ENCODE measurements at regions not wholly inside any gene's neighbourhood (a gene's known extent, or its start where the extent isn't known, plus 50 kb on each side); places are given as distances from the start of the nearest gene placed in this dataset.

DNA sequence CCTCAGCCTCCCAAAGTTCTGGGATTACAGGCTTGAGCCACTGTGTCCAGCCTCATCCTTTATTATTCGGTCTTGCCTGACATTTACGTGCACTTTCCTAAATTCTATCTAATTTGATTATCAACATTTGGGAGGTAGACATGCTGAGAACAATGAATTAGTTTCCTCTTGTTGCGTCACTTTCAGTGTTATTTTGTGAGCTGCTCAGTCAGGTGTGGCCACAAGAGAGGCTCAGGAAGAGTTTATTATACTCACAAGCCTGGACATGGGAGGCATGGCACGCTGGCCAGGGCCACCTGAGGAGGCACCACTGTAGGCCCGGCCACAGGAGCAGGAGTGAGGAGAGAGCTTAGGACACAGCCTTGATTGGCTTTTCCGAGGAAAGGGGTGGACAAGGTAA is 59.7 kb upstream of the RBFOX2 start:
- Mint-ChIP-seq H3K9me3 (no peaks in the 10 kb centered on the region), H3K4me3 (no peak overlapping the region), H3K4me1 (no peaks in the 10 kb centered on the region), H3K36me3 (no peaks in the 10 kb centered on the region), H3K27me3 (no peaks in the 10 kb centered on the region), H3K27ac (peak overlapping the region in 1 of 3 donors; percentile 72)
- H3K36me3 ChIP-seq (ENCODE audit: control insufficient read depth, insufficient read depth, low read length): no peaks in the 10 kb centered on the region
- H3K9me3 ChIP-seq (ENCODE audit: control insufficient read depth in 2 of 2, low read length in 2 of 2): no peaks in the 10 kb centered on the region
- H3K4me3 ChIP-seq (ENCODE audit: low read depth, low read length): no peak overlapping the region
- H3K27me3 ChIP-seq (ENCODE audit: control insufficient read depth, insufficient read depth, low read length): no peaks in the 10 kb centered on the region
- H3K27ac ChIP-seq (ENCODE audit: insufficient read depth, low read length, poor library complexity, severe bottlenecking): no peak overlapping the region
- DNase-seq (no peak), ATAC-seq (ENCODE audit: low read depth in 2 of 2) (no peak)
- no peaks in the 10 kb centered on the region for H3K4me1 ChIP-seq (ENCODE audit: control insufficient read depth, insufficient read depth, low read length, poor library complexity, severe bottlenecking)

DNA sequence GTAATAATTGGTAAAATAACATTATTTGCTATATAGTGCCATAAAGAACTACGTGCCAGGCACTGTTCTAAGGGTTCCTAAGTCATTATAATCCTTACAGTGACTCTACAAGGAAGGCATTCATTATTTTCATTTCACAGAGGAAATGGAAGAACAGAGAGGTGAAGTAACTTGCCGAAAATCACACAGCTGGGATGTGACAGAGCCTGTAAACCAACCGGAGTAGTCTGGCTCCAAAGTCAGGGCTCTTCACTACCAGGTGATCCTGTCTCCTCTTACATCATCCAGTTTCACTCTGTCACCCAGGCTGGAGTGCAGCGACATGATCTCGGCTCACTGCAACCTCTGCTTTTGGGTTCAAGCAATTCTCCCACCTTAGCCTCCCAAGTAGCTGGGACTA is 59.2 kb upstream of the RBFOX2 start:
- H3K4me3 ChIP-seq (ENCODE audit: low read depth, low read length): no peak overlapping the region
- Mint-ChIP-seq H3K4me1 (no peaks in the 10 kb centered on the region), H3K27me3 (no peaks in the 10 kb centered on the region), H3K27ac (no peak overlapping the region), H3K9me3 (no peaks in the 10 kb centered on the region), H3K4me3 (no peak overlapping the region), H3K36me3 (no peaks in the 10 kb centered on the region)
- no peaks in the 10 kb centered on the region for H3K9me3 ChIP-seq (ENCODE audit: control insufficient read depth in 2 of 2, low read length in 2 of 2)
- ATAC-seq (ENCODE audit: low read depth in 2 of 2) (no peak), DNase-seq (no peak)
- H3K27me3 ChIP-seq (ENCODE audit: control insufficient read depth, insufficient read depth, low read length): no peaks in the 10 kb centered on the region
- H3K36me3 ChIP-seq (ENCODE audit: control insufficient read depth, insufficient read depth, low read length): no peaks in the 10 kb centered on the region
- H3K27ac ChIP-seq (ENCODE audit: insufficient read depth, low read length, poor library complexity, severe bottlenecking): no peak overlapping the region
- no peaks in the 10 kb centered on the region for H3K4me1 ChIP-seq (ENCODE audit: control insufficient read depth, insufficient read depth, low read length, poor library complexity, severe bottlenecking)

DNA sequence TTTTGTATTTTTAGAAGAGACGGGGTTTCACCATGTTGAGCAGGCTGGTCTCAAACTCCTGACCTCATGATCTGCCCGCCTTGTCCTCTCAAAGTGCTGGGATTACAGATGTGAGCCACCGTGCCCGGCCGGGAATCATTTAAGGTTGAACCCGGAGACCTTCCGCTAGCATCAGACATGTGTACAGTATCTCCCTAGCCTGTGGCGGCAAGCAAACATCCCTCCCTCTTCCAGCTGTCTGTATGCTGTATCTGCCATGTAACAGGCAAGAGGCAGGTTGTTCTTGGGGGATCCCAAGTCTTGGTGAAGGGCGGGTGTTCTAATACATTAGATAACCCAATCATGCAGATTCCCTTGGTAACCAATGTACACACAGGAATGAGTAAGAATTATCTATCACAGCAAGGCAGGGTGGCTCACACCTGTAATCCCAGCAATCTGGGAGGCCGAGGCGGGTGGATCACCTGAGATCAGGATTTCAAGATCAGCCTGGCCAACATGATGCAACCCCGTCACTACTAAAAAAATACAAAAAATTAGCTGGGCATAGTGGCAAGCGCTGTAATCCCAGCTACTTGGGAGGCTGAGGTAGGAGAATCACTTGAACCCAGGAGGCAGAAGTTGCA is 58.1 kb upstream of the RBFOX2 start:
- H3K27me3 ChIP-seq (ENCODE audit: control insufficient read depth, insufficient read depth, low read length): no peaks in the 10 kb centered on the region
- H3K27ac Mint-ChIP-seq: no peak overlapping the region

DNA sequence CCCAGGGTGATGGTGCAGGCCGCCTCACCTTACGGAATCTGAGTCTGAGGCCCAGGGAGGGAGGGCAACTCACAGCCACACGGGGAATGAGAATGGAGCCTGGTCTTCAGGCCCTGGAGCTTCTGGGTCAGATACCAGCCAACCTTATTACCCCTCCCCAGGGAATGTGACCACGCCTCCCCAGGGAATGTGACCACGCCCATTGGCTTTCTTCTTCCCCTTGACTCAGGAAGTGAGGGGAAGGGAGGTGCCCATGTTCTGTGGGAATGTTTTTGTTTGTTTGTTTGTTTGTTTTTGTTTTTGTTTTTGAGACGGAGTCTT is 57.5 kb upstream of the RBFOX2 start:
- H3K36me3 ChIP-seq (ENCODE audit: control insufficient read depth, insufficient read depth, low read length): no peaks in the 10 kb centered on the region
- ATAC-seq (ENCODE audit: low read depth in 2 of 2) (no peak), DNase-seq (no peak)
- Mint-ChIP-seq H3K4me3 (no peak overlapping the region), H3K36me3 (no peaks in the 10 kb centered on the region), H3K27ac (no peak overlapping the region), H3K9me3 (no peaks in the 10 kb centered on the region), H3K27me3 (no peaks in the 10 kb centered on the region), H3K4me1 (no peaks in the 10 kb centered on the region)
- no peaks in the 10 kb centered on the region for H3K4me1 ChIP-seq (ENCODE audit: control insufficient read depth, insufficient read depth, low read length, poor library complexity, severe bottlenecking)
- H3K27me3 ChIP-seq (ENCODE audit: control insufficient read depth, insufficient read depth, low read length): no peaks in the 10 kb centered on the region
- H3K9me3 ChIP-seq (ENCODE audit: control insufficient read depth in 2 of 2, low read length in 2 of 2): no peaks in the 10 kb centered on the region
- no peak overlapping the region for H3K27ac ChIP-seq (ENCODE audit: insufficient read depth, low read length, poor library complexity, severe bottlenecking)
- H3K4me3 ChIP-seq (ENCODE audit: low read depth, low read length): no peak overlapping the region

More for the DNA sequence above, 58.1 kb upstream of the RBFOX2 start:
- ATAC-seq (ENCODE audit: low read depth in 2 of 2) (no peak), DNase-seq (no peak)
- Histone ChIP-seq H3K4me3 (ENCODE audit: low read depth, low read length) (no peak overlapping the region), H3K27ac (ENCODE audit: insufficient read depth, low read length, poor library complexity, severe bottlenecking) (no peak overlapping the region), H3K9me3 (ENCODE audit: control insufficient read depth in 2 of 2, low read length in 2 of 2) (no peaks in the 10 kb centered on the region), H3K4me1 (ENCODE audit: control insufficient read depth, insufficient read depth, low read length, poor library complexity, severe bottlenecking) (no peaks in the 10 kb centered on the region), H3K36me3 (ENCODE audit: control insufficient read depth, insufficient read depth, low read length) (no peaks in the 10 kb centered on the region)
- Mint-ChIP-seq H3K4me3 (no peak overlapping the region), H3K4me1 (no peaks in the 10 kb centered on the region), H3K27me3 (no peaks in the 10 kb centered on the region), H3K36me3 (no peaks in the 10 kb centered on the region), H3K9me3 (no peaks in the 10 kb centered on the region)

DNA sequence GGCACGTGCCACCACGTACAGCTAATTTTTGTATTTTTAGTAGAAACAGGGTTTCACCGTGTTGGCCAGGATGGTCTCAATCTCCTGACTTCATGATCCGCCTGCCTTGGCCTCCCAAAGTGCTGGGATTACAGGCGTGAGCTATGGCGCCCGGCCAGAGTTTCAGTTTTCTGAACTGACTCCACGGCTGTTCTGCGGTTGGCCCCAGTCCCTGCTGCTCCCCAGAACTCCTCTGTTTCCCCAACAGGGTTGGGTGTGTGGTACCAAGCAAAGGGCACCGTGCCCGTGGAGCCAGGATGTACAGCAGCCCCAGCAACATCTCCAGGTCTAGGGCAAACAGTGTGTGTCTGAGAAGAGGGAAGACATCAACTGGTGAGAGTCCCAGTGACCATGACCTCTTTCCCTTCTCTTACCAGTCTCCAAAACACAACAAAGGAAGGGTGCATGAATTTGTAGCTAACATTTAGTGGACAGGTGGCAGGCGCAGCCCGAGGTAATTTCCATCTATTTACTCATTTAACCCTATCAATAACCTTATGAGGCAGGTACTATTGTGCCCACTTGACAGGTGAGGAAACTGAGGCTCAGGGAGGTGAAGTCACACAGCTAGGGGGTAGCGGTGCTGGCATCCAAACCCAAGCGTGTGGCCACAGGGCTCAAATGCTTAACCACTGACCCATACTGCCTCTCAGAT is 57.0 kb upstream of the RBFOX2 start:
- DNase-seq (no peak), ATAC-seq (ENCODE audit: low read depth in 2 of 2) (no peak)
- H3K27ac ChIP-seq (ENCODE audit: insufficient read depth, low read length, poor library complexity, severe bottlenecking): no peak overlapping the region
- no peaks in the 10 kb centered on the region for H3K9me3 ChIP-seq (ENCODE audit: control insufficient read depth in 2 of 2, low read length in 2 of 2)
- H3K4me1 ChIP-seq (ENCODE audit: control insufficient read depth, insufficient read depth, low read length, poor library complexity, severe bottlenecking): no peaks in the 10 kb centered on the region
- no peaks in the 10 kb centered on the region for H3K27me3 ChIP-seq (ENCODE audit: control insufficient read depth, insufficient read depth, low read length)
- no peaks in the 10 kb centered on the region for H3K27me3 Mint-ChIP-seq
- no peaks in the 10 kb centered on the region for H3K4me1 Mint-ChIP-seq
- H3K4me3 Mint-ChIP-seq: no peak overlapping the region
- no peaks in the 10 kb centered on the region for H3K36me3 ChIP-seq (ENCODE audit: control insufficient read depth, insufficient read depth, low read length)
- no peaks in the 10 kb centered on the region for H3K9me3 Mint-ChIP-seq
- no peak overlapping the region for H3K27ac Mint-ChIP-seq
- no peaks in the 10 kb centered on the region for H3K36me3 Mint-ChIP-seq
- H3K4me3 ChIP-seq (ENCODE audit: low read depth, low read length): no peak overlapping the region

DNA sequence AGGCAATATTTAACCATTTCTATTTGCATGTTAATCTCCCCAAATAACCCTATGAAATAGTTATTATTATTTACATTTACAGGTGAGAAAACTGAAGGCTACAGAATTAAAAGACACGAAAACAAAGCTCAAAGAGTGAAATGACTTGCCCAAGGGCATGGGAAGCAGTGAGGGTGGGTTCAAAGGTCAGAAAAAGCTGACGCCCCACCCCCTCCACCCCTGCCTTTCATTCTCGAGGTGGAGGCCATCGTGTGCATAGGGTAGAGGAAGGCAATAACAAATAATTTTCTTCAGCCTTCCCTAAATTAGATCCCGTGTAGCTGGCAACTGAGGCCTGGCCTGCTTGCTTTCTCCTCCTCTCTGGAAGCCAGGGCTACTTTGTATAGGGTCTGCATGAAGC is 56.1 kb upstream of the RBFOX2 start:
- no peaks in the 10 kb centered on the region for H3K9me3 Mint-ChIP-seq
- no peak for DNase-seq
- no peak overlapping the region for H3K27ac ChIP-seq (ENCODE audit: insufficient read depth, low read length, poor library complexity, severe bottlenecking)
- no peaks in the 10 kb centered on the region for H3K4me1 ChIP-seq (ENCODE audit: control insufficient read depth, insufficient read depth, low read length, poor library complexity, severe bottlenecking)
- H3K27me3 ChIP-seq (ENCODE audit: control insufficient read depth, insufficient read depth, low read length): no peaks in the 10 kb centered on the region
- no peak overlapping the region for H3K4me3 ChIP-seq (ENCODE audit: low read depth, low read length)
- no peaks in the 10 kb centered on the region for H3K4me1 Mint-ChIP-seq
- H3K36me3 Mint-ChIP-seq: no peaks in the 10 kb centered on the region
- no peaks in the 10 kb centered on the region for H3K27me3 Mint-ChIP-seq
- H3K27ac Mint-ChIP-seq: no peak overlapping the region
- ATAC-seq (ENCODE audit: low read depth in 2 of 2): no peak
- no peaks in the 10 kb centered on the region for H3K9me3 ChIP-seq (ENCODE audit: control insufficient read depth in 2 of 2, low read length in 2 of 2)
- no peak overlapping the region for H3K4me3 Mint-ChIP-seq
- H3K36me3 ChIP-seq (ENCODE audit: control insufficient read depth, insufficient read depth, low read length): no peaks in the 10 kb centered on the region

DNA sequence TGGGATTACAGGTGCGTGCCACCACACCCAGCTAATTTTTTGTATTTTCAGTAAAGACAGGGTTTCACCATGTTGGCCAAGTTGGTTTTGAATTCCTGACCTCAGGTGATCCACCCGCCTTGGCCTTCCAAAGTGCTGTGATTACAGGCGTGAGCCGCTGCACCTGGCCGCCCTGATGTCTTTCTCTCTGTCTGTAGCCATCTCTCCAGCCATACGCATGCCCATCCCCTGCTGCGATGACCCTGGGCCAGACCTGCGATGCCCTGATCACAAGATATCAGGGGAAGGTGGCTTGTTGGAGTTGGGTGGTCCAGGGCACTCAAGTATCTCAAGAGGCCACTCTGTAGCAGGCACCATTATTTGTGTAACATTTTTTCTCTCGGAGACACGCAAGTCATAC is 54.4 kb upstream of the RBFOX2 start:
- Mint-ChIP-seq H3K4me3 (no peak overlapping the region), H3K9me3 (no peaks in the 10 kb centered on the region), H3K27me3 (no peaks in the 10 kb centered on the region), H3K36me3 (no peaks in the 10 kb centered on the region), H3K27ac (no peak overlapping the region), H3K4me1 (no peaks in the 10 kb centered on the region)
- Histone ChIP-seq H3K9me3 (ENCODE audit: control insufficient read depth in 2 of 2, low read length in 2 of 2) (no peaks in the 10 kb centered on the region), H3K36me3 (ENCODE audit: control insufficient read depth, insufficient read depth, low read length) (no peaks in the 10 kb centered on the region), H3K4me1 (ENCODE audit: control insufficient read depth, insufficient read depth, low read length, poor library complexity, severe bottlenecking) (no peaks in the 10 kb centered on the region), H3K4me3 (ENCODE audit: low read depth, low read length) (no peak overlapping the region), H3K27ac (ENCODE audit: insufficient read depth, low read length, poor library complexity, severe bottlenecking) (no peak overlapping the region), H3K27me3 (ENCODE audit: control insufficient read depth, insufficient read depth, low read length) (no peaks in the 10 kb centered on the region)
- ATAC-seq (ENCODE audit: low read depth in 2 of 2): no peak
- DNase-seq: no peak

DNA sequence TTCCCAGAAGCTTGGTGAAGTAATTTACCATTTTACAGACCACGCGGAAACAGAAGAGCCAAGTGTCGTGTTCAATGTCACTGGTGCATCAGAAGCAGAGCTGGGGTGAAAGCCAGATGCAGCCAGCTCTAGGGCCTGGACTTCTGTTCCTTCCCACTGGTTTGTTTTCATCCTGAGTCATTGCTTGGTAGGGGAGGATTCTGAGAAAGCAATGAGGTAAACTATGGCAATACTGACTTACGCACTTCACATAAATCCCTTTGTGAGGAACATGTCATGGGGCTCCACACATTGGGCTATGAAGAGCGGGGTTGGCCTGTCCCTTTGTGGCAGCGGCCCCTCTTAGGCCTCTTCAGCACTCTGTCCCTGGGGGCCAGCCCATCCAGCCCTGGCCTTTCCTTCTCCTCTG is 52.4 kb upstream of the RBFOX2 start:
- H3K36me3 Mint-ChIP-seq: no peaks in the 10 kb centered on the region
- DNase-seq (no peak), ATAC-seq (ENCODE audit: low read depth in 2 of 2) (no peak)
- no peaks in the 10 kb centered on the region for H3K27me3 ChIP-seq (ENCODE audit: control insufficient read depth, insufficient read depth, low read length)
- H3K27ac Mint-ChIP-seq: no peak overlapping the region
- no peaks in the 10 kb centered on the region for H3K4me1 ChIP-seq (ENCODE audit: control insufficient read depth, insufficient read depth, low read length, poor library complexity, severe bottlenecking)
- H3K4me3 ChIP-seq (ENCODE audit: low read depth, low read length): no peak overlapping the region
- H3K4me1 Mint-ChIP-seq: no peaks in the 10 kb centered on the region
- no peak overlapping the region for H3K4me3 Mint-ChIP-seq
- H3K36me3 ChIP-seq (ENCODE audit: control insufficient read depth, insufficient read depth, low read length): no peaks in the 10 kb centered on the region
- no peaks in the 10 kb centered on the region for H3K9me3 ChIP-seq (ENCODE audit: control insufficient read depth in 2 of 2, low read length in 2 of 2)
- H3K9me3 Mint-ChIP-seq: peaks cover 0 to 3% (median 0%) of the 10 kb centered on the region in 7 donors
- no peaks in the 10 kb centered on the region for H3K27me3 Mint-ChIP-seq
- H3K27ac ChIP-seq (ENCODE audit: insufficient read depth, low read length, poor library complexity, severe bottlenecking): no peak overlapping the region
